SK-N-SH (cell line): ENCODE measurements at regions not wholly inside any gene's neighbourhood (a gene's known extent, or its start where the extent isn't known, plus 50 kb on each side); places are given as distances from the start of the nearest gene placed in this dataset.
"Not testable (repeated sequence)": the region's sequence is repeated elsewhere in the genome, so short reads cannot be mapped to it uniquely, and the experiment has no call there.

Source experiments
- CTCF ChIA-PET: fragments of 300-600, 350-600 bp; formaldehyde crosslinking; extraction: SDS; loops from one replicate; lab custom pipeline; 2021; lab: Yijun Ruan, JAX
- POLR2A ChIA-PET: fragments of 350-600 bp; sonication (Branson Sonifier 250); formaldehyde crosslinking; extraction: SDS; loops from one replicate; lab custom pipeline; 2020; ENCODE audit warnings: antibody characterized with exemption, inconsistent platforms; lab: Yijun Ruan, JAX
- DNase-seq: peaks from one replicate; pipeline ENCODE4 v3.0.0; 2012
- H2AFZ ChIP-seq: fragments of 200-600 bp; sonication (generic); 2 replicates; pipeline ENCODE4 v1.8.1; 2016; ENCODE audit warnings: antibody characterized with exemption, mild to moderate bottlenecking, low read depth
- H3F3A ChIP-seq: fragments of 200-600 bp; sonication (generic); replicated peaks from 2 replicates; pipeline ENCODE3; 2016; ENCODE audit warnings: antibody characterized with exemption, mild to moderate bottlenecking; ENCODE audit not compliant: insufficient read depth
- H3K27ac ChIP-seq, 2 experiments: fragments of 200-500 bp in 1 of 2; fragments of 200-600 bp in 1 of 2; sonication (Bioruptor generic) in 1 of 2; sonication (generic), shearing (Covaris generic) in 1 of 2; 2 replicates each; pipeline versions ENCODE4 v1.5.1 to v1.6.1; 2014 to 2016; ENCODE audit warnings: low read depth in 2 of 2, inconsistent platforms in 1 of 2, low read length in 1 of 2, mild to moderate bottlenecking in 1 of 2, mixed read lengths in 1 of 2
- H3K27me3 ChIP-seq: fragments of 200-600 bp; sonication (generic), shearing (Covaris generic); 2 replicates; pipeline ENCODE4 v1.6.1; 2016; ENCODE audit warnings: mixed run types; ENCODE audit not compliant: insufficient read depth
- H3K36me3 ChIP-seq, 2 experiments: fragments of 200-500 bp in 1 of 2; fragments of 200-600 bp in 1 of 2; sonication (Bioruptor generic) in 1 of 2; sonication (generic) in 1 of 2; replicated peaks in 1 of 2; 2 replicates each; pipeline versions ENCODE3 to v1.5.1; 2014 to 2016; ENCODE audit warnings: low read length in 1 of 2, mild to moderate bottlenecking in 1 of 2; ENCODE audit not compliant: insufficient read depth in 2 of 2, control insufficient read depth in 1 of 2
- H3K4me1 ChIP-seq, 2 experiments: fragments of 200-500 bp in 1 of 2; fragments of 200-600 bp in 1 of 2; sonication (Bioruptor generic) in 1 of 2; sonication (generic), shearing (Covaris generic) in 1 of 2; 2 replicates each; pipeline versions ENCODE4 v1.5.1 to v1.6.1; 2014 to 2016; ENCODE audit warnings: low read depth in 1 of 2, low read length in 1 of 2, mixed run types in 1 of 2; ENCODE audit not compliant: insufficient read depth in 2 of 2, control insufficient read depth in 1 of 2
- H3K4me2 ChIP-seq: fragments of 200-600 bp; sonication (generic), shearing (Covaris generic); 2 replicates; pipeline ENCODE4 v1.6.1; 2017; ENCODE audit warnings: mixed run types
- H3K4me3 ChIP-seq, 2 experiments: fragments of 200-500 bp in 1 of 2; fragments of 200-600 bp in 1 of 2; sonication (Bioruptor generic) in 1 of 2; sonication (generic), shearing (Covaris generic) in 1 of 2; 2 replicates each; pipeline versions ENCODE4 v1.5.1 to v1.8.1; 2014 to 2016; ENCODE audit warnings: low read depth in 2 of 2, inconsistent platforms in 1 of 2, low read length in 1 of 2, mild to moderate bottlenecking in 1 of 2, mixed read lengths in 1 of 2, moderate library complexity in 1 of 2
- H3K79me2 ChIP-seq: fragments of 200-600 bp; sonication (generic); 2 replicates; pipeline ENCODE4 v1.8.1; 2017; ENCODE audit warnings: mild to moderate bottlenecking; ENCODE audit not compliant: insufficient read depth
- H3K9ac ChIP-seq: fragments of 200-600 bp; sonication (generic); 2 replicates; pipeline ENCODE4 v1.6.1; 2017; ENCODE audit warnings: mixed run types
- H3K9me2 ChIP-seq: fragments of 200-600 bp; sonication (generic); 2 replicates; pipeline ENCODE4 v1.6.1; 2017; ENCODE audit warnings: mixed run types
- H3K9me3 ChIP-seq: fragments of 200-600 bp; sonication (generic); 2 replicates; pipeline ENCODE4 v1.6.1; 2017; ENCODE audit warnings: mixed run types, mild to moderate bottlenecking, moderate library complexity
- H4K20me1 ChIP-seq: fragments of 200-600 bp; sonication (generic); 2 replicates; pipeline ENCODE4 v1.6.1; 2017; ENCODE audit warnings: mild to moderate bottlenecking, mixed run types; ENCODE audit not compliant: insufficient read depth
- CHD2 ChIP-seq: fragments of 150-350 bp; IDR thresholded peaks from 2 replicates; pipeline ENCODE4 v1.6.1; 2018; ENCODE audit warnings: low read length; ENCODE audit not compliant: partially characterized antibody
- ELF1 ChIP-seq: IDR thresholded peaks from 2 replicates; pipeline ENCODE4 v1.4.0; 2012
- FOSL2 ChIP-seq: IDR thresholded peaks from 2 replicates; pipeline ENCODE4 v1.4.0; 2012; ENCODE audit warnings: low read depth, mild to moderate bottlenecking, moderate library complexity, borderline replicate concordance
- GABPA ChIP-seq: IDR thresholded peaks from 2 replicates; pipeline ENCODE4 v1.4.0; 2012; ENCODE audit warnings: low read depth, mild to moderate bottlenecking
- GATA2 ChIP-seq: sonication (generic); formaldehyde crosslinking; IDR thresholded peaks from 2 replicates; pipeline ENCODE4 v1.5.0; 2020; ENCODE audit warnings: mild to moderate bottlenecking, missing genetic modification reagents
- IRF3 ChIP-seq: fragments of 150-350 bp; IDR thresholded peaks from 2 replicates; pipeline ENCODE4 v1.6.1; 2016; ENCODE audit warnings: mild to moderate bottlenecking, low read depth, low read length
- JUND ChIP-seq: IDR thresholded peaks from 2 replicates; pipeline ENCODE4 v1.4.0; 2012
- NRF1 ChIP-seq: IDR thresholded peaks from 2 replicates; pipeline ENCODE4 v1.6.1; 2012; ENCODE audit warnings: low read depth, mild to moderate bottlenecking, low read length
- POLR2AphosphoS5 ChIP-seq: IDR thresholded peaks from 2 replicates; pipeline ENCODE4 v1.6.1; 2012; ENCODE audit warnings: low read depth, low read length
- RCOR1 ChIP-seq: fragments of 150-350 bp; IDR thresholded peaks from 2 replicates; pipeline ENCODE4 v1.6.1; 2017; ENCODE audit warnings: antibody characterized with exemption, low read length
- REST ChIP-seq: IDR thresholded peaks from 2 replicates; pipeline ENCODE4 v1.6.1; 2012; ENCODE audit warnings: mild to moderate bottlenecking, low read depth, low read length, moderate library complexity
- RFX5 ChIP-seq: IDR thresholded peaks from 2 replicates; pipeline ENCODE4 v1.6.1; 2012; ENCODE audit warnings: mild to moderate bottlenecking, improper control_type of control experiment, low read length
- SIN3A ChIP-seq: IDR thresholded peaks from 2 replicates; pipeline ENCODE4 v1.6.1; 2012; ENCODE audit warnings: low read depth, mild to moderate bottlenecking, low read length, moderate library complexity, borderline replicate concordance
- SMC3 ChIP-seq: IDR thresholded peaks from 2 replicates; pipeline ENCODE4 v1.6.1; 2012; ENCODE audit warnings: low read depth, low read length, improper control_type of control experiment
- WGBS: methylation state at CpG from one replicate; pipeline ENCODE4 v1.1.6; 2017; ENCODE audit warnings: low lambda C conversion rate; 5-methylcytosine and 5-hydroxymethylcytosine counted together
- TF ChIP-seq, protein P1 (sequence below): fragments of 200-600 bp; sonication (generic); IDR thresholded peaks from 2 replicates; pipeline ENCODE4 v1.6.1; 2017; ENCODE audit warnings: antibody characterized with exemption, mild to moderate bottlenecking, moderate library complexity

- TF ChIP-seq SIN3A = no peak
- TF ChIP-seq GABPA = no peak
- no peak for TF ChIP-seq JUND
- no peak for TF ChIP-seq REST
- TF ChIP-seq GATA2 = no peak
Measured at GRCh38 chr2:144738749-144739148, 218.8 kb upstream of the ZEB2 start (continued).

DNA sequence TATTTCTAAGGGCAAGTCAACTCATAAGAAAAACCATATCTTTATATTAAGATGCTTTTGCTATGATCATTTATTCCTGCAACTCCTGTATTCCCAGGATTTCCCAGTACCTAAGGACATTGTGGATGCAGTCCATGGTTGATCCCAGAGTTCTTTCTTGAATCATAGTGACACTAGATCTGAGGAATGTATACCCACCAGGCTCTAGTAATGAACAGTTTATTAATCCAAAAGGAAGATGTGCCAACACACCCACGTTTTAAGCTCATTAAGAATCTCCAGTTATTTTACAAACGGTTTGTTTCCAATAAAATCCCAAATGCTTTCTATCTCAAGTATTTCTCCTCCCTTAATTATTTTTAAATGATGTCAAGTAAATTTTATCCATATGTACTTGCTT lies 210.8 kb upstream of the ZEB2 start:
- Histone ChIP-seq H3K27ac (no peak overlapping the region), H3K9ac (no peak overlapping the region), H3F3A (no peaks in the 10 kb centered on the region), H3K36me3 (no peaks in the 10 kb centered on the region), H3K79me2 (no peaks in the 10 kb centered on the region), H3K9me3 (no peaks in the 10 kb centered on the region), H4K20me1 (no peaks in the 10 kb centered on the region), H3K4me1 (no peaks in the 10 kb centered on the region), H3K27me3 (no peaks in the 10 kb centered on the region), H2AFZ (no peak overlapping the region), H3K4me3 (no peak overlapping the region), H3K4me2 (no peak overlapping the region), H3K9me2 (no peaks in the 10 kb centered on the region)
- CTCF ChIA-PET = no interaction called here
- WGBS = 43% methylated on average over 2 of the region's 2 CpGs
- TF ChIP-seq, protein P1, sequence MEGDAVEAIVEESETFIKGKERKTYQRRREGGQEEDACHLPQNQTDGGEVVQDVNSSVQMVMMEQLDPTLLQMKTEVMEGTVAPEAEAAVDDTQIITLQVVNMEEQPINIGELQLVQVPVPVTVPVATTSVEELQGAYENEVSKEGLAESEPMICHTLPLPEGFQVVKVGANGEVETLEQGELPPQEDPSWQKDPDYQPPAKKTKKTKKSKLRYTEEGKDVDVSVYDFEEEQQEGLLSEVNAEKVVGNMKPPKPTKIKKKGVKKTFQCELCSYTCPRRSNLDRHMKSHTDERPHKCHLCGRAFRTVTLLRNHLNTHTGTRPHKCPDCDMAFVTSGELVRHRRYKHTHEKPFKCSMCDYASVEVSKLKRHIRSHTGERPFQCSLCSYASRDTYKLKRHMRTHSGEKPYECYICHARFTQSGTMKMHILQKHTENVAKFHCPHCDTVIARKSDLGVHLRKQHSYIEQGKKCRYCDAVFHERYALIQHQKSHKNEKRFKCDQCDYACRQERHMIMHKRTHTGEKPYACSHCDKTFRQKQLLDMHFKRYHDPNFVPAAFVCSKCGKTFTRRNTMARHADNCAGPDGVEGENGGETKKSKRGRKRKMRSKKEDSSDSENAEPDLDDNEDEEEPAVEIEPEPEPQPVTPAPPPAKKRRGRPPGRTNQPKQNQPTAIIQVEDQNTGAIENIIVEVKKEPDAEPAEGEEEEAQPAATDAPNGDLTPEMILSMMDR = no peak
- TF ChIP-seq SMC3 (no peak), IRF3 (no peak), CHD2 (no peak), RCOR1 (no peak), FOSL2 (no peak), NRF1 (no peak), ELF1 (no peak), POLR2AphosphoS5 (no peak), GABPA (no peak), RFX5 (no peak), SIN3A (no peak)
- no peak for DNase-seq
- POLR2A ChIA-PET = no interaction called here

DNA sequence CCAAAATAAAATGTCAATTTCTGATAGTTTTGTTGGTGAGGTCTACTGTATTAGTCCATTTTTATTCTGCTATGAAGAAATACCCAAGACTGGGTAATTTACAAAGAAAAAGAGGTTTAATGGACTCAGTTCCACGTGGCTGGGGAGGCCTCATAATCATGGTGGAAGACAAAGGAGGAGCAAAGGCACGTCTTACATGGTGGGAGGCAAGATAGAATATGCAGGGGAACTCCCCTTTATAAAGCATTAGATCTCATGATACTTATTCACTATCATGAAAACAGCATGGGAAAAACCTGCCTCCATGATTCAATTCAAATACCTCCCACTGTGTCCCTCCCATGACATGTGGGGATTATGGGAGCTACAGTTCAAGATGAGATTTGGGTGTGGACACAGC lies 204.5 kb upstream of the ZEB2 start:
- H3K79me2 ChIP-seq, H4K20me1 ChIP-seq, H3K4me3 ChIP-seq, POLR2A ChIA-PET, H2AFZ ChIP-seq, H3K27me3 ChIP-seq, H3K27ac ChIP-seq, H3K9ac ChIP-seq, H3K4me1 ChIP-seq, DNase-seq, CTCF ChIA-PET, H3K9me2 ChIP-seq, H3K9me3 ChIP-seq, H3F3A ChIP-seq, H3K4me2 ChIP-seq, H3K36me3 ChIP-seq: not testable (repeated sequence)
- WGBS = 34% methylated on average over 2 of the region's 2 CpGs
